ENCODE measurements at regions not wholly inside any gene's neighbourhood (a gene's known extent, or its start where the extent isn't known, plus 50 kb on each side); places are given as distances from the start of the nearest gene placed in this dataset.

DNA sequence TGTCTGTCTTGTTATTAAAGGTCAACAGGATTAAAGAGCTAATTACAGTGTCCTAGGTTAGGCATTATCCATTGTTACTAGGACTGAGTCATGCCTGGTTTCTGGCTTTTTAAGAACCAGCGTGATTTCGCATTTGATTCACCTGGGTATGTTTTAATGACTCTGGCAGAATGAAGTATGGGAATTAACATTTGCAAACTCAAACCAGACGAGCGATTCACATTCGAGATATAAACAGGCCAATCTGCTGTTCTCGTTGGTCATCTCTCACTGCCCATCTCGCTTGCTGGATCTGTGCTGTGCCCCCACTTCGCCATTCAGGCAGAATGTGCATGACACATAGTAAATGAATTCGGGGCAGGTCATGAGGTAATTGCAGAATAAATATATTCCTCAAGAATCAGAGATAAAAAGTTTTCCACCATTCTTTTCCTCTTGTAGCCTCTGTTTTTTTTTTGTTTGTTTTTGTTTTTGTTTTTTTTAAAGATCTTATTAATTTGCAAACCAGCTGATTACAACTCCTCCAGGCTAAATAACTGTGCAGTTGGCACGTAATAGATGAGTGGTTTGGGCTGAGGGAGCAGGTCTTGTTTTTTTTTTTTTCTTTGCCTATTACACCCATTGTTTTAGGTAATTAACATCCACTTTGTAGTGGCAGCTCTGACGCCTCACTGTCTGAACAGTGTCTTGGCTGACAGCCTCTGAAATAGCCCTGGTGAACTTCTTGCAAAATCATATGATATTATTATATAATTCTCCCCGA is 313.5 kb upstream of the MSX2 start:
- TF ChIP-seq JUN (IDR thresholded peaks at IDR 0.05; ENCODE audit: low read depth, low read length) (no peak), CEBPB (IDR thresholded peaks at IDR 0.05; ENCODE audit: low read depth, low read length) (no peak), TAF1 (IDR thresholded peaks at IDR 0.05; ENCODE audit: low read depth, low read length) (no peak), POLR2A (IDR thresholded peaks at IDR 0.05; ENCODE audit: control extremely low read depth in 1 of 2, low read depth in 2 of 2, low read length in 2 of 2) (no peak), ZNF274 (IDR thresholded peaks at IDR 0.05; ENCODE audit: borderline replicate concordance, extremely low read depth, low read length) (no peak), MAFK (IDR thresholded peaks at IDR 0.05; ENCODE audit: low read depth, low read length) (no peak), EZH2 (IDR thresholded peaks at IDR 0.05; ENCODE audit: low read depth, low read length, severe bottlenecking) (no peak), PHF8 (conservative IDR thresholded peaks at IDR 0.05; ENCODE audit: low read depth, low read length) (no peak), TBP (IDR thresholded peaks at IDR 0.05; ENCODE audit: low read depth, low read length) (no peak), TEAD4 (IDR thresholded peaks at IDR 0.05; ENCODE audit: low read depth, low read length) (no peak), SIN3A (conservative IDR thresholded peaks at IDR 0.05 in 1 of 2, IDR thresholded peaks at IDR 0.05 in 1 of 2; ENCODE audit: low read depth in 1 of 2, low read length in 2 of 2) (no peak)
- TF ChIP-seq, protein P1, sequence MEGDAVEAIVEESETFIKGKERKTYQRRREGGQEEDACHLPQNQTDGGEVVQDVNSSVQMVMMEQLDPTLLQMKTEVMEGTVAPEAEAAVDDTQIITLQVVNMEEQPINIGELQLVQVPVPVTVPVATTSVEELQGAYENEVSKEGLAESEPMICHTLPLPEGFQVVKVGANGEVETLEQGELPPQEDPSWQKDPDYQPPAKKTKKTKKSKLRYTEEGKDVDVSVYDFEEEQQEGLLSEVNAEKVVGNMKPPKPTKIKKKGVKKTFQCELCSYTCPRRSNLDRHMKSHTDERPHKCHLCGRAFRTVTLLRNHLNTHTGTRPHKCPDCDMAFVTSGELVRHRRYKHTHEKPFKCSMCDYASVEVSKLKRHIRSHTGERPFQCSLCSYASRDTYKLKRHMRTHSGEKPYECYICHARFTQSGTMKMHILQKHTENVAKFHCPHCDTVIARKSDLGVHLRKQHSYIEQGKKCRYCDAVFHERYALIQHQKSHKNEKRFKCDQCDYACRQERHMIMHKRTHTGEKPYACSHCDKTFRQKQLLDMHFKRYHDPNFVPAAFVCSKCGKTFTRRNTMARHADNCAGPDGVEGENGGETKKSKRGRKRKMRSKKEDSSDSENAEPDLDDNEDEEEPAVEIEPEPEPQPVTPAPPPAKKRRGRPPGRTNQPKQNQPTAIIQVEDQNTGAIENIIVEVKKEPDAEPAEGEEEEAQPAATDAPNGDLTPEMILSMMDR (IDR thresholded peaks at IDR 0.05; ENCODE audit: control extremely low read depth in 1 of 3, insufficient read depth in 1 of 3, low read depth in 1 of 3, low read length in 3 of 3) = no peak
- TF ChIP-seq, protein P2, sequence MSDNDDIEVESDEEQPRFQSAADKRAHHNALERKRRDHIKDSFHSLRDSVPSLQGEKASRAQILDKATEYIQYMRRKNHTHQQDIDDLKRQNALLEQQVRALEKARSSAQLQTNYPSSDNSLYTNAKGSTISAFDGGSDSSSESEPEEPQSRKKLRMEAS (IDR thresholded peaks at IDR 0.05) = no peak
